ENCODE measurements at regions not wholly inside any gene's neighbourhood (a gene's known extent, or its start where the extent isn't known, plus 50 kb on each side); places are given as distances from the start of the nearest gene placed in this dataset.

DNA sequence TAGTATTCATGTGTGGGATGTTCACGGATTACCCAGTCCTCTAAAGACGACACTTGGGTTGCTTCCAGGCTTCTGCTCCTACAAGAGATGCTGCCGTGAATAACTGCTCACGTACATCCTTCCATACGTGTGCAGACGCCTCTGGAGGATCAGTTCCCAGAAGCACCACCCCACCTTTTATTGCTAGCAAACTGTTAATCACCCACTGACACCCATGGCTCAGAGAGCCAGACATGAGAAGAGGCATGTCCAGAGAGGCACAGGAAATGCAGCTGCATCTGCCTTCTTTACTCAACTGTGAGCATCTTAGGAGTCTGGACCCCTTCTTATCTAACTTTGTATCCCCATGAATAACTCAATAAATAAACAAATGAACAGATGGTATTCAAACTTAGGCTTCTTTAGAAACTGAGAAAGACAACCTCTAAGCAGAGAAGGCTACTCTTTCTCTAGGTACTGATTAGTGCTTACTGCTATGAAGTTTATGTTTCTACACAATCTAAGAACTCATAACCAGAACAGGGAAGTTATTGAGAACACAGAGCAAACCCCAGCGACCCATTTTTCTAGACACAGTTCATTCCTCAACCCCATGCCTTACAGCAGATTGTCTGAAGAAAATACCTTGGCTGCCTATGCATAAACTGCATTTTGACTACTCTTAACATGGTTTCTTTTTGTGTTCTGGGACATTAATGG lies 228.7 kb upstream of the RREB1 start:
- TF ChIP-seq, protein P1, sequence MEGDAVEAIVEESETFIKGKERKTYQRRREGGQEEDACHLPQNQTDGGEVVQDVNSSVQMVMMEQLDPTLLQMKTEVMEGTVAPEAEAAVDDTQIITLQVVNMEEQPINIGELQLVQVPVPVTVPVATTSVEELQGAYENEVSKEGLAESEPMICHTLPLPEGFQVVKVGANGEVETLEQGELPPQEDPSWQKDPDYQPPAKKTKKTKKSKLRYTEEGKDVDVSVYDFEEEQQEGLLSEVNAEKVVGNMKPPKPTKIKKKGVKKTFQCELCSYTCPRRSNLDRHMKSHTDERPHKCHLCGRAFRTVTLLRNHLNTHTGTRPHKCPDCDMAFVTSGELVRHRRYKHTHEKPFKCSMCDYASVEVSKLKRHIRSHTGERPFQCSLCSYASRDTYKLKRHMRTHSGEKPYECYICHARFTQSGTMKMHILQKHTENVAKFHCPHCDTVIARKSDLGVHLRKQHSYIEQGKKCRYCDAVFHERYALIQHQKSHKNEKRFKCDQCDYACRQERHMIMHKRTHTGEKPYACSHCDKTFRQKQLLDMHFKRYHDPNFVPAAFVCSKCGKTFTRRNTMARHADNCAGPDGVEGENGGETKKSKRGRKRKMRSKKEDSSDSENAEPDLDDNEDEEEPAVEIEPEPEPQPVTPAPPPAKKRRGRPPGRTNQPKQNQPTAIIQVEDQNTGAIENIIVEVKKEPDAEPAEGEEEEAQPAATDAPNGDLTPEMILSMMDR (IDR thresholded peaks at IDR 0.05) = no peak
- no peak for TF ChIP-seq POLR2A (IDR thresholded peaks at IDR 0.05)
- no peak for TF ChIP-seq POLR2AphosphoS5 (IDR thresholded peaks at IDR 0.05)
- TF ChIP-seq EP300 (IDR thresholded peaks at IDR 0.05) = no peak
